Gastroesophageal sphincter (tissue), 4 donors: ENCODE measurements at regions not wholly inside any gene's neighbourhood (a gene's known extent, or its start where the extent isn't known, plus 50 kb on each side); places are given as distances from the start of the nearest gene placed in this dataset.

ENCODE experiments used
- ATAC-seq: fragments of 150-250 bp; one replicate; pipeline ENCODE4 v1.9.1; 2016; ENCODE audit warnings: mild to moderate bottlenecking, moderate library complexity
- H3K27ac ChIP-seq, 4 donors: fragments of 200-600 bp; sonication (generic) in 3 of 4; 1 replicate in 3 of 4; 2 replicates in 1 of 4; pipeline ENCODE4 v1.5.1; 2016 to 2019
- H3K27me3 ChIP-seq: fragments of 200-600 bp; sonication (generic); one replicate; pipeline ENCODE4 v1.5.1; 2019
- H3K36me3 ChIP-seq, 2 donors: fragments of 200-600 bp; sonication (generic); one replicate each; pipeline ENCODE4 v1.5.1; 2019; ENCODE audit warnings: control low read depth in 1 of 2
- H3K4me1 ChIP-seq, 3 donors: fragments of 200-600 bp; sonication (generic); 1 replicate in 2 of 3; 2 replicates in 1 of 3; pipeline ENCODE4 v1.5.1; 2016 to 2019; ENCODE audit warnings: control low read depth in 2 of 3
- H3K4me3 ChIP-seq, 2 donors: fragments of 200-600 bp; sonication (generic); one replicate each; pipeline ENCODE4 v1.5.1; 2019; ENCODE audit warnings: mild to moderate bottlenecking in 1 of 2, moderate library complexity in 1 of 2
- H3K9me3 ChIP-seq, 3 donors: fragments of 200-600 bp; sonication (generic); one replicate each; pipeline ENCODE4 v1.5.1; 2017 to 2019; ENCODE audit warnings: control low read depth in 2 of 3
- CTCF ChIP-seq, 4 experiments: fragments of 200-600 bp in 2 of 4; fragments of 450-650 bp in 2 of 4; sonication (generic) in 1 of 4; IDR thresholded peaks; one replicate each; pipeline ENCODE4 v1.5.1; 2017 to 2019; ENCODE audit warnings: antibody characterized with exemption in 4 of 4, mild to moderate bottlenecking in 2 of 4, moderate library complexity in 2 of 4
- EP300 ChIP-seq: sonication (generic); formaldehyde crosslinking; IDR thresholded peaks from one replicate; pipeline ENCODE4 v1.6.1; 2017; ENCODE audit warnings: antibody characterized with exemption, mild to moderate bottlenecking
- POLR2A ChIP-seq, 2 donors: fragments of 450-650 bp; IDR thresholded peaks; one replicate each; pipeline ENCODE4 v1.6.1; 2017; ENCODE audit warnings: antibody characterized with exemption in 2 of 2, mild to moderate bottlenecking in 2 of 2, moderate library complexity in 1 of 2
- POLR2AphosphoS5 ChIP-seq: sonication (generic); formaldehyde crosslinking; IDR thresholded peaks from one replicate; pipeline ENCODE4 v1.6.1; 2017; ENCODE audit warnings: antibody characterized with exemption
- WGBS, 2 donors: methylation state at CpG; one replicate each; pipeline ENCODE4 v1.1.5; 2018; ENCODE audit warnings: low coverage in 1 of 2; 5-methylcytosine and 5-hydroxymethylcytosine counted together

DNA sequence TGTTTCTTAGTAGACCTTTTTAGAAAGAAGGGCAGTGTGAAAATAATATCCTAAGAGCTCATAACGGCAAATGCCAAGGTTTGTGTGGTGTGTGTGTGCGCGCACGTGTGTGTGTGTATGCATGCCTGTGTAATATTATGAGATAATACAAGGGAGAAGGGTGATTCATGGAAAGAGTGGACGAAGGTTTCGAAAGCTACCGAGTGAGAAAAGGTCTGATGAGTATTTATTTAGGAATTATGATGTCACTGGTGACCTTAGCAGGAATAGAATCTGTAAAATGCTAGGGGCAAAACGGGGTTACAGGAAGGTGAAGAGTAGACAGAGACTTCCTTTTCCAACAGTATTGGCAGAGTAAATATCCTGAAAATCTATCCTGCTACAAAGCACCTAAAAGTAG, 107.3 kb downstream of the AHR start:
- Histone ChIP-seq H3K4me1 (peaks cover 0 to 10% (median 0%) of the 10 kb centered on the region in 3 donors), H3K4me3 (no peak overlapping the region), H3K36me3 (no peaks in the 10 kb centered on the region), H3K27me3 (no peaks in the 10 kb centered on the region), H3K9me3 (no peaks in the 10 kb centered on the region), H3K27ac (no peak overlapping the region)
- peak; percentile 42 for ATAC-seq
- no peak for TF ChIP-seq POLR2A (IDR thresholded peaks at IDR 0.05)
- no peak for TF ChIP-seq CTCF (IDR thresholded peaks at IDR 0.05)
- no peak for TF ChIP-seq POLR2AphosphoS5
- no peak for TF ChIP-seq EP300
- 51 to 52% methylated on average over 8 of the region's 8 CpGs for WGBS, 2 donors

GRCh38 chr7:17406738-17407137, 108.3 kb downstream of the AHR start:
- H3K4me3 ChIP-seq: no peak overlapping the region
- H3K4me1 ChIP-seq: peaks cover 0 to 7% (median 0%) of the 10 kb centered on the region in 3 donors
- no peak for TF ChIP-seq CTCF (IDR thresholded peaks at IDR 0.05)
- no peak for TF ChIP-seq POLR2AphosphoS5
- no peak for TF ChIP-seq EP300
- WGBS, 2 donors: 36 to 63% methylated on average over 1 to 3 of the region's 3 CpGs
- no peaks in the 10 kb centered on the region for H3K36me3 ChIP-seq
- H3K9me3 ChIP-seq: no peaks in the 10 kb centered on the region
- H3K27ac ChIP-seq: no peak overlapping the region
- ATAC-seq: no peak
- no peaks in the 10 kb centered on the region for H3K27me3 ChIP-seq

- H3K9me3 ChIP-seq: no peaks in the 10 kb centered on the region
- H3K4me3 ChIP-seq: no peak overlapping the region
- peaks cover 0 to 7% (median 0%) of the 10 kb centered on the region in 3 donors for H3K4me1 ChIP-seq
- no peaks in the 10 kb centered on the region for H3K27me3 ChIP-seq
- TF ChIP-seq CTCF (IDR thresholded peaks at IDR 0.05) (no peak), EP300 (no peak), POLR2AphosphoS5 (no peak), POLR2A (IDR thresholded peaks at IDR 0.05) (no peak)
- no peak for ATAC-seq
- no peaks in the 10 kb centered on the region for H3K36me3 ChIP-seq
- H3K27ac ChIP-seq: peak overlapping the region in 1 of 4 donors; percentile 2
These were observed 108.8 kb downstream of the AHR start for GRCh38 chr7:17407229-17407628.

GRCh38 chr7:17408245-17408903, 109.9 kb downstream of the AHR start:
- H3K4me1 ChIP-seq: peaks cover 0 to 7% (median 0%) of the 10 kb centered on the region in 3 donors
- H3K27me3 ChIP-seq: no peaks in the 10 kb centered on the region
- peak; percentile 72 for TF ChIP-seq POLR2AphosphoS5
- TF ChIP-seq CTCF (IDR thresholded peaks at IDR 0.05): no peak
- no peaks in the 10 kb centered on the region for H3K9me3 ChIP-seq
- H3K4me3 ChIP-seq: no peak overlapping the region
- peak overlapping the region in 1 of 4 donors; percentile 14 for H3K27ac ChIP-seq
- H3K36me3 ChIP-seq: no peaks in the 10 kb centered on the region
- ATAC-seq: peak; percentile 86
- 57 to 67% methylated on average over 3 to 5 of the region's 5 CpGs for WGBS, 2 donors

GRCh38 chr7:17408904-17409290, 110.4 kb downstream of the AHR start:
- Histone ChIP-seq H3K27ac (no peak overlapping the region), H3K36me3 (no peaks in the 10 kb centered on the region), H3K9me3 (no peaks in the 10 kb centered on the region), H3K4me3 (no peak overlapping the region), H3K27me3 (no peaks in the 10 kb centered on the region), H3K4me1 (peaks cover 0 to 7% (median 0%) of the 10 kb centered on the region in 3 donors)
- ATAC-seq: no peak
- TF ChIP-seq EP300 (no peak), POLR2A (IDR thresholded peaks at IDR 0.05) (no peak), CTCF (IDR thresholded peaks at IDR 0.05) (no peak), POLR2AphosphoS5 (no peak)
- whole genome bisulfite sequencing, 2 donors: 86 to 88% methylated on average over 4 of the region's 4 CpGs
